Tibial nerve (tissue), 4 donors: ENCODE measurements at regions not wholly inside any gene's neighbourhood (a gene's known extent, or its start where the extent isn't known, plus 50 kb on each side); places are given as distances from the start of the nearest gene placed in this dataset.

ENCODE experiments used
- CTCF ChIP-seq, 5 experiments: fragments of 200-600 bp in 3 of 5; fragments of 450-650 bp in 2 of 5; sonication (generic) in 3 of 5; IDR thresholded peaks; one replicate each; pipeline ENCODE4 v1.5.1; 2016 to 2019; ENCODE audit warnings: antibody characterized with exemption in 5 of 5, mild to moderate bottlenecking in 3 of 5, moderate library complexity in 2 of 5
- EP300 ChIP-seq, 2 donors: sonication (generic); formaldehyde crosslinking; IDR thresholded peaks; one replicate each; pipeline ENCODE4 v1.6.1; 2017; ENCODE audit warnings: antibody characterized with exemption in 2 of 2, mild to moderate bottlenecking in 1 of 2
- POLR2A ChIP-seq, 2 donors: fragments of 450-650 bp; IDR thresholded peaks; one replicate each; pipeline ENCODE4 v1.6.1; 2017; ENCODE audit warnings: antibody characterized with exemption in 2 of 2, mild to moderate bottlenecking in 2 of 2, moderate library complexity in 2 of 2

DNA sequence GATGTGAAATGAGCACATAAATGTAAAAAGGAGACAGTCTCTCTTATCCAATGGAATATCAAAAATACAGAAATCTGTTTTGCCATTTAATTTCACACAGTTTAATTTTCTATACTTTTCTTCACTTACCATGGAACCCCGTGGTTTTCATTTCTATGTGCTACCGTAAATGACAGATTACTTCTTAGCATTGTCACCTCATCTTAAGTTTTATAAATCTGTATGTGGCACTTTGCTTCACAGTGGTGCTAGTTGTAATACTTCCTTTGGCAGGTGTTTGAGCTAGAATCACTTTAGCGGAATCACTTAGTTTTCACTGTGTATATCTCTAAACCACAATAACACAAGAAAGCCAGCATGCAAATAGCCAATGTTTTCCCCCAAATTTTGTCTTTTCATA, 781.9 kb upstream of the MGAT4C start:
- no peak for TF ChIP-seq CTCF (IDR thresholded peaks at IDR 0.05)
- TF ChIP-seq POLR2A (IDR thresholded peaks at IDR 0.05), result no peak
- no peak for TF ChIP-seq EP300 (IDR thresholded peaks at IDR 0.05)
